Psoas muscle (tissue), 7 donors: ENCODE measurements at regions not wholly inside any gene's neighbourhood (a gene's known extent, or its start where the extent isn't known, plus 50 kb on each side); places are given as distances from the start of the nearest gene placed in this dataset.

Source experiments
- ATAC-seq, 4 donors: fragments of 200-7000 bp; cut with Tn5 transposase; one replicate each; pipeline ENCODE4 v1.9.1; 2020; ENCODE audit warnings: moderate library complexity in 3 of 4, mild to moderate bottlenecking in 2 of 4
- DNase-seq, 2 donors: peaks; one replicate each; pipeline ENCODE4 v3.0.0-alpha.2; 2020
- H3K27ac ChIP-seq: fragments of 200-600 bp; one replicate; pipeline ENCODE4 v1.8.0; 2022
- H3K27me3 ChIP-seq, 3 donors: fragments of 200-600 bp in 1 of 3; one replicate each; pipeline versions ENCODE4 v1.6.1 to v1.8.0; 2013 to 2022; ENCODE audit warnings: low read length in 2 of 3, mild to moderate bottlenecking in 2 of 3, moderate library complexity in 1 of 3; ENCODE audit not compliant: insufficient read depth in 3 of 3
- H3K36me3 ChIP-seq, 2 donors: fragments of 200-600 bp in 1 of 2; one replicate each; pipeline versions ENCODE4 v1.6.1 to v1.8.0; 2013 to 2022; ENCODE audit warnings: low read depth in 1 of 2, mild to moderate bottlenecking in 1 of 2, moderate library complexity in 1 of 2; ENCODE audit not compliant: insufficient read depth in 1 of 2
- H3K4me1 ChIP-seq: fragments of 200-600 bp; one replicate; pipeline ENCODE4 v1.8.0; 2022
- H3K4me3 ChIP-seq: fragments of 200-600 bp; one replicate; pipeline ENCODE4 v1.8.0; 2022; ENCODE audit warnings: mild to moderate bottlenecking
- H3K9me3 ChIP-seq: fragments of 200-600 bp; one replicate; pipeline ENCODE4 v1.8.0; 2022
- CTCF ChIP-seq: fragments of 200-600 bp; IDR thresholded peaks from one replicate; pipeline ENCODE4 v1.8.0; 2022; ENCODE audit warnings: antibody characterized with exemption
- WGBS, 3 donors: extraction: QIAGEN DNeasy Blood & Tissue Kit; methylation state at CpG; one replicate each; pipeline versions ENCODE4 v1.1.6 to v1.1.7; 2013; 5-methylcytosine and 5-hydroxymethylcytosine counted together
- intact Hi-C, 2 donors: fragments of 100-400 bp; cut with DNase I; formaldehyde crosslinking; loops; one replicate each; pipeline versions ENCODE4 v1.11.0 to v1.14.2; 2022
- donor health status: healthy with polysubstance abuse.
- donor health status: DM: no; HTN: no; CAD: no; lungs with moderate emphysema.
- donor health status: Bipolar disorder and iron deficiency.
- donor health status: healthy.
- donor health status: DM: yes; HTN: yes; CAD: no.
- donor health status: DM: no; HTN: no; CAD: no.
- donor health status: DM: yes; HTN: yes; CAD: no.

- WGBS, 3 donors: 67 to 74% (median 72%) methylated on average over 7 of the region's 7 CpGs
These were observed 468.4 kb downstream of the KDM4C start for GRCh38 chr9:7226007-7226640.

More at GRCh38 chr9:7226007-7226640, 468.4 kb downstream of the KDM4C start:
- Histone ChIP-seq H3K27me3 (no peaks in the 10 kb centered on the region), H3K4me3 (no peak overlapping the region), H3K27ac (no peak overlapping the region), H3K36me3 (no peaks in the 10 kb centered on the region), H3K9me3 (no peaks in the 10 kb centered on the region), H3K4me1 (no peaks in the 10 kb centered on the region)
- TF ChIP-seq CTCF: no peak
- ATAC-seq (no peak), DNase-seq (no peak)
- intact Hi-C loops: loop anchor here in 1 of 2 donors (5.0 kb wide), 1 partner anchor 39 kb away; no protein-coding TSS in a partner anchor
